ENCODE measurements at regions not wholly inside any gene's neighbourhood (a gene's known extent, or its start where the extent isn't known, plus 50 kb on each side); places are given as distances from the start of the nearest gene placed in this dataset.

DNA sequence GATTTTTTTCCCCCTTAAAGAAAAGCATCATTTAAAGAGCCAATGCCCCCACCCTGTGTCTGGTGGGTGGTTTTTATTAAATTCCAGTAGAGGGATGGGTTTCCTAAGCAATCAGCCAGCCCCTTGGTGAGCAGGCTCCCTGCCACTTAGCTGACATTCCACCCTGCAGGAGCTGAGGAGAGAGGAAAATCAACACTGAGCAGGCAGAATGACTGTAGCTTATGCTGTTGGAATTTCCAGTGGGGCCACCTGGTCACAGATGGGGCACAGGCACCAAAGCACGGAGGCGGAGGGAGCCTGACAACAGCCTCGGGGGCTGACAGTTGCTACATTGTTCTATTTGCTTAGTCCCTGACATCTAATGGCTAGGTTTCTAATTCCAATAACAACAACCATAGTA is 127.7 kb downstream of the TMEM30B start:
- no peaks in the 10 kb centered on the region for H3K36me3 ChIP-seq (ENCODE audit: control insufficient read depth, insufficient read depth, low read length)
- H3K4me1 ChIP-seq (ENCODE audit: control insufficient read depth, insufficient read depth, low read length): peaks cover 19% of the 10 kb centered on the region
- H3K9ac ChIP-seq (ENCODE audit: low read depth, low read length): no peak overlapping the region
- no peak overlapping the region for H3K4me3 ChIP-seq (ENCODE audit: low read depth, low read length)
- H3K9me3 ChIP-seq (ENCODE audit: control insufficient read depth, insufficient read depth, low read length): no peaks in the 10 kb centered on the region
- no peaks in the 10 kb centered on the region for H3K27me3 ChIP-seq (ENCODE audit: control insufficient read depth, insufficient read depth, low read length)

DNA sequence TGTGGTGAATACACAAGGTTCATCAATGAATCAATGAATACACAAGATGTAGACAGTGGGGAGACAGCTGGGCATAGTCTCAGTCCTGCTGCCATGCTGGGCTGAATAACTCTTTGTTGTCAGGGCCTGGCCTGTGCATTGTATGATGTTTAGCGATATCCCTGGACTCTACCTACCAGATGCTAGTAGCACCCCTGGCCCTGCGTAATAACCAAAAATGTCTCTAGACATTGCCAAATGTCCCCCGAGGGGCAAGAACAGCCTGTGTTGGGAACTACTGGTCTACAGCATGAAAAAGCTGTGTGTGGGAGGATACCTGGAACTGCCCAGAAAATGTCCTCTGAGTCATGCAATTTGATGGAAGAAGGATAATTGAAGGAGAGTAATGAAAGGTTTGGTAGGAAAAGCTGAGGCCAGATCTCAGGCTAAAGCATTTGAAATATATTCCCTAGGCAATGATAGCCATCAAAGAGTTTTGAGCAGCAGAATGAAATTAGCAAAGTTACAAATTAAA is 128.2 kb downstream of the TMEM30B start:
- Histone ChIP-seq H3K27me3 (ENCODE audit: control insufficient read depth, insufficient read depth, low read length) (no peaks in the 10 kb centered on the region), H3K9ac (ENCODE audit: low read depth, low read length) (no peak overlapping the region), H3K9me3 (ENCODE audit: control insufficient read depth, insufficient read depth, low read length) (no peaks in the 10 kb centered on the region), H3K4me3 (ENCODE audit: low read depth, low read length) (no peak overlapping the region), H3K4me1 (ENCODE audit: control insufficient read depth, insufficient read depth, low read length) (peaks cover 19% of the 10 kb centered on the region), H3K36me3 (ENCODE audit: control insufficient read depth, insufficient read depth, low read length) (no peaks in the 10 kb centered on the region)

- Histone ChIP-seq H3K4me1 (ENCODE audit: control insufficient read depth, insufficient read depth, low read length) (peaks cover 19% of the 10 kb centered on the region), H3K36me3 (ENCODE audit: control insufficient read depth, insufficient read depth, low read length) (no peaks in the 10 kb centered on the region), H3K4me3 (ENCODE audit: low read depth, low read length) (no peak overlapping the region), H3K27me3 (ENCODE audit: control insufficient read depth, insufficient read depth, low read length) (no peaks in the 10 kb centered on the region), H3K9me3 (ENCODE audit: control insufficient read depth, insufficient read depth, low read length) (no peaks in the 10 kb centered on the region), H3K9ac (ENCODE audit: low read depth, low read length) (no peak overlapping the region)
These were observed 129.9 kb downstream of the TMEM30B start for GRCh38 chr14:61151251-61151650.

DNA sequence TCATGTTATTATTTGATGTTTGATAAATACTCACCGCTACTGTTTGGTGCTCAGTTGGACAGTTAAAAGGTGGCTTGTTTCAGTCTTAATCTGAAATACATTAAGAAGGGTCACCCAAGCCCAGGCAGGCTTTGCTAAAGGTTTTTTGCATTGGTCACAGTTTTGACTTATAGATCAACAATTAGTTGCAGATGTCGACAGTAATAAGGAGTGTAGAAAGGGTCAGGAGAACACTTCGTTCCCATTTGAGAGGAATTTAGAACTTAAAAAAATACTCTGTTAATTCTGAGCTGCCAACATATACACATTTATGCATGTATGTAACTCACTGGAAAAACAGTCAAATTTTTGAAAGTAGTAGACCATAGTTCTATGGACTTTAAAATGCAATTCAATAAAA is 130.3 kb downstream of the TMEM30B start:
- Histone ChIP-seq H3K4me1 (ENCODE audit: control insufficient read depth, insufficient read depth, low read length) (peaks cover 19% of the 10 kb centered on the region), H3K9ac (ENCODE audit: low read depth, low read length) (no peak overlapping the region), H3K9me3 (ENCODE audit: control insufficient read depth, insufficient read depth, low read length) (no peaks in the 10 kb centered on the region), H3K4me3 (ENCODE audit: low read depth, low read length) (no peak overlapping the region), H3K36me3 (ENCODE audit: control insufficient read depth, insufficient read depth, low read length) (no peaks in the 10 kb centered on the region), H3K27me3 (ENCODE audit: control insufficient read depth, insufficient read depth, low read length) (no peaks in the 10 kb centered on the region)

DNA sequence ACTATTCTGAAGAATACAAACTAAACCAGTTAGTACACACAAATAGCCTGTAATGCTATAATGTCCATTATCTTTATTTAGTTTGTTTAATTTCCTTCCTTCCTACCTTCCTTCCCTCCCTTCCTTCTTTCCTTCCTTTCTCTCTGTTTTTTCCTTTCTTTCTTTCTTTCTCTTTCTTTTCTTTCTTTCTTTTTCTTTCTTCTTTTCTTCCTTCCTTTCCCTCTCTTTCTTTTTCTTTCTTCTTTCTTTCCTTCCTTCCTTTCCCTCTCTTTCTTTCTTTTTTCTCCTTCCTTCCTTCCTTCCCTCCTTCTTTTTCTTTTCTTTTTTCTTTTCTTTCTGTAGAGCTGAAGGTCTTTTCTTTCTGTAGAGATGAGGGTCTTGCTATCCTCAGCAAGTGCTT is 131.2 kb downstream of the TMEM30B start:
- H3K9ac ChIP-seq (ENCODE audit: low read depth, low read length): no peak overlapping the region
- no peak overlapping the region for H3K4me3 ChIP-seq (ENCODE audit: low read depth, low read length)
- H3K27me3 ChIP-seq (ENCODE audit: control insufficient read depth, insufficient read depth, low read length): no peaks in the 10 kb centered on the region
- H3K9me3 ChIP-seq (ENCODE audit: control insufficient read depth, insufficient read depth, low read length): no peaks in the 10 kb centered on the region
- peaks cover 19% of the 10 kb centered on the region for H3K4me1 ChIP-seq (ENCODE audit: control insufficient read depth, insufficient read depth, low read length)
- H3K36me3 ChIP-seq (ENCODE audit: control insufficient read depth, insufficient read depth, low read length): no peaks in the 10 kb centered on the region

- Histone ChIP-seq H3K9me3 (ENCODE audit: control insufficient read depth, insufficient read depth, low read length) (peaks cover 4% of the 10 kb centered on the region), H3K4me3 (ENCODE audit: low read depth, low read length) (no peak overlapping the region), H3K27me3 (ENCODE audit: control insufficient read depth, insufficient read depth, low read length) (no peaks in the 10 kb centered on the region), H3K36me3 (ENCODE audit: control insufficient read depth, insufficient read depth, low read length) (no peaks in the 10 kb centered on the region), H3K9ac (ENCODE audit: low read depth, low read length) (no peak overlapping the region), H3K4me1 (ENCODE audit: control insufficient read depth, insufficient read depth, low read length) (peaks cover 13% of the 10 kb centered on the region)
These were observed 132.3 kb downstream of the TMEM30B start for GRCh38 chr14:61148742-61149350.

DNA sequence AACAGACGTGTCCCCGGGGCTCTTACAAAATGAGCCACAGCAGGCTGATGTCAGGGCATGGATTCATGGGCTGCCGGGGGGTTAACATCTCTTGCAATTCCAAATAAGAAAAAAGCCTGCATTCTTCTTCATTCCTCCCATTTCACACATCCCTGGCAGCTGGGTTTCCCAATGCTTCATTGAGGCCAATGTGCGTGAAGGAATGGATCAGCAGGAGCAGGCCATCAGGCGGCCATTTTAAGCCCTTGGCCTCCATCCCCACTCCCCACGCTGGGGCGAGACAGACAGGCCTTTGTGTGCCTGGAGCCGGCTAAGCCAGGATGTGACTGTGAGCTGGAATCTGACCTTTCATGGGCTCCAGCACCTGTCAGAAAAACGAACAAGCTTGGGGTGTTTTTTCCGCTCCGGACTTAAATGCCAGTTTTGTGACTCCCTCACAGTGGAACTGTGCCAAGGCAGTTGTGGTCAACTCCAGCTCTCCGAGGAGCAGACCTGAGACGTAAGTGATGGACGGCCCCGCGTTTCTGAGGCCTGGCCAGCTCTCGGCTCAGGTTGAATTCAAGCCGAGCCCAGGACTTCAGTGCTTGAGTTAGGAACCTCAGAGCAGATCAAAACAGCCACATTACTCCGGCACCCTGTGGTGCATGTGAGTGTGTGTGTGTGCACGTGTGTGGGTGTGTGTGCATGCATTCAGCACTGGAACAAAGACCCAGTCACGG is 133.1 kb downstream of the TMEM30B start:
- peaks cover 7% of the 10 kb centered on the region for H3K9me3 ChIP-seq (ENCODE audit: control insufficient read depth, insufficient read depth, low read length)
- H3K36me3 ChIP-seq (ENCODE audit: control insufficient read depth, insufficient read depth, low read length): no peaks in the 10 kb centered on the region
- H3K4me1 ChIP-seq (ENCODE audit: control insufficient read depth, insufficient read depth, low read length): peaks cover 5% of the 10 kb centered on the region
- no peak overlapping the region for H3K4me3 ChIP-seq (ENCODE audit: low read depth, low read length)
- H3K9ac ChIP-seq (ENCODE audit: low read depth, low read length): no peak overlapping the region
- H3K27me3 ChIP-seq (ENCODE audit: control insufficient read depth, insufficient read depth, low read length): no peaks in the 10 kb centered on the region

DNA sequence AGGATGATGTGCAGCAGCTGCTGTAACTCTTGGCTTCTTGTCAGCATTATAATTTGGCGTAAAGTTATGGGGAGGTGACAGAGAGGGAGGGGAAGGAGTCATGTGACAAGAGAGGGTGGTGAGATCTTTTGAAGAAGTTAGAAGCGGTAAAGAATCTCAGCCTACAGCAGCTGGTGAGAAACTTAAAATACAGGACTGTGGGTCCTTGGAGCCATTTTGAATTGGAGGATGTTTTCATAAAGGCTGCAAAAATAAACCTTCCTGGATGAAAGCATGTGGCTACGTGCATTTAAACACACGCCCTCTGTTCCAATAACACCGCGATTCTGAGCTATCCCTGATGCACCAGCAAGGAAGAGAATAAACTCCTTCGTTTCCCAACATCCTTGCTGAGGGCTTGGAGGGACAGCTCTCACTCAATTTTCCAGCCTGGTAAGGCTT is 133.7 kb downstream of the TMEM30B start:
- Histone ChIP-seq H3K36me3 (ENCODE audit: control insufficient read depth, insufficient read depth, low read length) (no peaks in the 10 kb centered on the region), H3K9me3 (ENCODE audit: control insufficient read depth, insufficient read depth, low read length) (peaks cover 7% of the 10 kb centered on the region), H3K4me1 (ENCODE audit: control insufficient read depth, insufficient read depth, low read length) (no peaks in the 10 kb centered on the region), H3K9ac (ENCODE audit: low read depth, low read length) (no peak overlapping the region), H3K27me3 (ENCODE audit: control insufficient read depth, insufficient read depth, low read length) (no peaks in the 10 kb centered on the region), H3K4me3 (ENCODE audit: low read depth, low read length) (no peak overlapping the region)

DNA sequence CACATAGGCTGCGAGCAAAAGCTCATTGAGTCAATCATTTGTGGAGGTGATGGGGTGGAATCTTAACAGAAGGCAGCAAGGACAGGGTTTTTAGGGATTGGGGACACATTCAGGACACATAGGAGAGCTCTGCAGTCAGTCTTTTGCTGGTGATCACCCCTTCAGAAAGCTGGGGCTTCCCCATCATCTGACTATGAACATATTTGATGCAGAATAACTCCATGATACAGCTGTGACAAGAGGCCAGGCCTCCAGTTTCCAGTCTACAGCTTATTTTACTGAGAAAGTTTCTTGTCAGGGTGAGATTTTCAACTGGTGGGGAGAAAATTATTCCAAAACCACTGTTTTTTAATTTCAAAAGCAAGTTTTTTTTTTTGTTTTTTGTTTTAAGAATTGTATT is 134.2 kb downstream of the TMEM30B start:
- peaks cover 7% of the 10 kb centered on the region for H3K9me3 ChIP-seq (ENCODE audit: control insufficient read depth, insufficient read depth, low read length)
- no peaks in the 10 kb centered on the region for H3K36me3 ChIP-seq (ENCODE audit: control insufficient read depth, insufficient read depth, low read length)
- no peak overlapping the region for H3K9ac ChIP-seq (ENCODE audit: low read depth, low read length)
- no peaks in the 10 kb centered on the region for H3K27me3 ChIP-seq (ENCODE audit: control insufficient read depth, insufficient read depth, low read length)
- H3K4me3 ChIP-seq (ENCODE audit: low read depth, low read length): no peak overlapping the region
- no peaks in the 10 kb centered on the region for H3K4me1 ChIP-seq (ENCODE audit: control insufficient read depth, insufficient read depth, low read length)

DNA sequence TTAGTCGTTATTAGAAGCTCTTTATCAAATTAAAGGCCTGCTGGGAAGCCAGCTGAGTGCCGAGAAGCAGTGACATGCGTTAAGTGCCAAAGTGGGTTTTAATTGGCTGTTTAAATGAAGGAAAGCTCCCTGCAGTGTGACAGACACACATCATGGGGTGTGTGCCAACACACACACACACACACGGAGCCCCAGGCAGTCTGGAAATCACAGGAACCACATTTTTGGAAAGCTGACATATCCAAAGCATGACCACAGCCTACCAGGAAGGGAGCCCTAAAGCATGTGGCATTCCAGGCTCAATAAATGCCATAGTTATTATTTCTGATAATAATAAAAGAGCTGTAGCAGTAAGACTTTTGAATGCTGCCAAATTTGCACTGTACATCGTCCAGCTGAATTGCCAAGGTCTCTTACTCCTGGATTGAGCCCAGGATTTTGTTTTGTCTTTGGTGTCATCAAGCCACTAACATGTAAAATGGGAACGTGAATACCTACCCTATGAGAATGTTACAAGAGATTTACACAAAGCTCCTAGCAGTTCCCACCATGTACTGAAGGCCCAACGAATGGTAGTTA is 135.1 kb downstream of the TMEM30B start:
- Histone ChIP-seq H3K9ac (ENCODE audit: low read depth, low read length) (no peak overlapping the region), H3K4me1 (ENCODE audit: control insufficient read depth, insufficient read depth, low read length) (no peaks in the 10 kb centered on the region), H3K27me3 (ENCODE audit: control insufficient read depth, insufficient read depth, low read length) (no peaks in the 10 kb centered on the region), H3K36me3 (ENCODE audit: control insufficient read depth, insufficient read depth, low read length) (no peaks in the 10 kb centered on the region), H3K4me3 (ENCODE audit: low read depth, low read length) (no peak overlapping the region), H3K9me3 (ENCODE audit: control insufficient read depth, insufficient read depth, low read length) (peaks cover 7% of the 10 kb centered on the region)

DNA sequence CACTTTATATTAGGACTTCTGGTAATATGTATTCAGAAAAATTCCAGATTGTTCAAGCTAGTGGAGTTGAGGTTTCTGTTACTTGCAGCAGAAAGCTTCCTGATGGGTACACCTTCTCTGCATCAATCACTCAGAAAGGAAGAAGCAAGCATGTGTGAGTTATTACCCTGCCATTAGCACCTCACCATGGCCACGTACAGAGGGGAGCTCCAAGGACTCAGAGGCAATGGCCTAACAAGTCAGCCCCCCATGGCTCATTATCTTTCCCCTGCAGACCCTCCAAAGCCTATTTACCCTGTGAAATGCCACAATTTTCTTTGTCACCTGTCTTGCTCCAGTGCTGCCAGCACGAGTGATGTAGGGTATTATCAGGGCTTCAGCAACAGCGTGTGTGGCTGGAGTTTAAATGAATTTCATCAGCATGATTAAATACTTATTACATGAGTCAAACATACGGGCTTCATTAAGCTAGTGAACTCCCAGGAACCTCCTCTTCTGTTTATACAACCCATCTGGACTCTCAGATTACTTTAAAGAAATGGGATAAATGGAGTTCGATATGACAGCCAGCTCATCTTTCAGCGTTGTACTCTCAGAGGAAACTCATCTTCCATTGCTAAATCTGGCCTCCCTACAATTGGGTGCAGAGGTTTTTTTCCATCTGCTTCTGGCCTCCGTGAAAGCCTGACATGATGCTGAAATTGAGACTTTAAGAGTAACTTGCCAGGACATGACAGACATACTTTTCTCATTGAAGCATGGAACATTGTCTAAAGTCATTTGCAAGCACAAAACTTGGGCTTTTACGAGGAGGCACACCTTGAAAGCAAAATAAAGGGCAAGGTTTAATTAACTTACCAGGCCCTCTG is 135.9 kb downstream of the TMEM30B start:
- Histone ChIP-seq H3K27me3 (ENCODE audit: control insufficient read depth, insufficient read depth, low read length) (no peaks in the 10 kb centered on the region), H3K9ac (ENCODE audit: low read depth, low read length) (no peak overlapping the region), H3K4me1 (ENCODE audit: control insufficient read depth, insufficient read depth, low read length) (no peaks in the 10 kb centered on the region), H3K9me3 (ENCODE audit: control insufficient read depth, insufficient read depth, low read length) (peaks cover 7% of the 10 kb centered on the region), H3K36me3 (ENCODE audit: control insufficient read depth, insufficient read depth, low read length) (no peaks in the 10 kb centered on the region), H3K4me3 (ENCODE audit: low read depth, low read length) (no peak overlapping the region)

Measured in iPS-15b (cell line).